HL-60 (cell line): ENCODE measurements at regions not wholly inside any gene's neighbourhood (a gene's known extent, or its start where the extent isn't known, plus 50 kb on each side); places are given as distances from the start of the nearest gene placed in this dataset.

Source experiments
- DNase-seq, 2 experiments: peaks; one replicate each; pipeline ENCODE4 v3.0.0-alpha.2; 2010 to 2020; ENCODE audit warnings: low read depth in 1 of 2, low spot score in 1 of 2
- H3K27ac ChIP-seq: fragments of 250-450 bp; sonication (Bioruptor Pico); replicated peaks from 2 replicates; pipeline ENCODE4 v1.5.1; 2020; ENCODE audit warnings: mild to moderate bottlenecking, moderate library complexity
- H3K27me3 ChIP-seq: fragments of 250-450 bp; sonication (Bioruptor Pico); 2 replicates; pipeline ENCODE4 v1.5.1; 2021; ENCODE audit warnings: mild to moderate bottlenecking, moderate library complexity; ENCODE audit not compliant: insufficient read depth, poor library complexity, severe bottlenecking
- H3K4me3 ChIP-seq: replicated peaks from 2 replicates; pipeline ENCODE4 v1.5.1; 2011; ENCODE audit warnings: mild to moderate bottlenecking, control low read depth, low read length; ENCODE audit not compliant: insufficient read depth
- GABPA ChIP-seq: IDR thresholded peaks from 2 replicates; pipeline ENCODE4 v1.6.1; 2012; ENCODE audit warnings: low read depth
- POLR2AphosphoS5 ChIP-seq: IDR thresholded peaks from 2 replicates; pipeline ENCODE4 v1.6.1; 2012; ENCODE audit warnings: low read depth
- REST ChIP-seq: IDR thresholded peaks from 2 replicates; pipeline ENCODE4 v1.6.1; 2012; ENCODE audit warnings: low read depth; ENCODE audit not compliant: insufficient replicate concordance
- SPI1 ChIP-seq: IDR thresholded peaks from 2 replicates; pipeline ENCODE4 v1.6.1; 2012; ENCODE audit warnings: low read depth, mild to moderate bottlenecking, borderline replicate concordance
- TF ChIP-seq, protein P1 (sequence below): IDR thresholded peaks from one replicate; pipeline ENCODE4 v1.5.1; 2011; ENCODE audit warnings: low read length, control low read depth, inconsistent platforms; ENCODE audit not compliant: insufficient read depth

GRCh38 chr11:115664313-115664712 lies 160.1 kb upstream of the CADM1 start:
- Histone ChIP-seq H3K4me3 (no peak overlapping the region), H3K27me3 (peaks cover 13% of the 10 kb centered on the region), H3K27ac (no peak overlapping the region)
- TF ChIP-seq, protein P1, sequence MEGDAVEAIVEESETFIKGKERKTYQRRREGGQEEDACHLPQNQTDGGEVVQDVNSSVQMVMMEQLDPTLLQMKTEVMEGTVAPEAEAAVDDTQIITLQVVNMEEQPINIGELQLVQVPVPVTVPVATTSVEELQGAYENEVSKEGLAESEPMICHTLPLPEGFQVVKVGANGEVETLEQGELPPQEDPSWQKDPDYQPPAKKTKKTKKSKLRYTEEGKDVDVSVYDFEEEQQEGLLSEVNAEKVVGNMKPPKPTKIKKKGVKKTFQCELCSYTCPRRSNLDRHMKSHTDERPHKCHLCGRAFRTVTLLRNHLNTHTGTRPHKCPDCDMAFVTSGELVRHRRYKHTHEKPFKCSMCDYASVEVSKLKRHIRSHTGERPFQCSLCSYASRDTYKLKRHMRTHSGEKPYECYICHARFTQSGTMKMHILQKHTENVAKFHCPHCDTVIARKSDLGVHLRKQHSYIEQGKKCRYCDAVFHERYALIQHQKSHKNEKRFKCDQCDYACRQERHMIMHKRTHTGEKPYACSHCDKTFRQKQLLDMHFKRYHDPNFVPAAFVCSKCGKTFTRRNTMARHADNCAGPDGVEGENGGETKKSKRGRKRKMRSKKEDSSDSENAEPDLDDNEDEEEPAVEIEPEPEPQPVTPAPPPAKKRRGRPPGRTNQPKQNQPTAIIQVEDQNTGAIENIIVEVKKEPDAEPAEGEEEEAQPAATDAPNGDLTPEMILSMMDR, result no peak
- TF ChIP-seq REST (no peak), GABPA (no peak), POLR2AphosphoS5 (no peak), SPI1 (no peak)
- no peak for DNase-seq

GRCh38 chr11:115663790-115664189 lies 159.6 kb upstream of the CADM1 start:
- DNase-seq, result no peak
- Histone ChIP-seq H3K27me3 (peaks cover 17% of the 10 kb centered on the region), H3K27ac (no peak overlapping the region), H3K4me3 (no peak overlapping the region)
- TF ChIP-seq POLR2AphosphoS5 (no peak), REST (no peak), SPI1 (no peak), GABPA (no peak)
- TF ChIP-seq, protein P1, result no peak

- peaks cover 17% of the 10 kb centered on the region for H3K27me3 ChIP-seq
- no peak overlapping the region for H3K27ac ChIP-seq
- DNase-seq, result no peak
- no peak overlapping the region; the same call in 1 of the 2 replicates for H3K4me3 ChIP-seq
- TF ChIP-seq, protein P1, result no peak
- TF ChIP-seq POLR2AphosphoS5, result no peak
- no peak for TF ChIP-seq GABPA
- no peak for TF ChIP-seq SPI1
- TF ChIP-seq REST, result no peak
These were observed 156.0 kb upstream of the CADM1 start for GRCh38 chr11:115660030-115660805.
